NCI-H2029 (cell line): ENCODE measurements at regions not wholly inside any gene's neighbourhood (a gene's known extent, or its start where the extent isn't known, plus 50 kb on each side); places are given as distances from the start of the nearest gene placed in this dataset.
"Not testable (repeated sequence)": the region's sequence is repeated elsewhere in the genome, so short reads cannot be mapped to it uniquely, and the experiment has no call there.

Experiments used
- DNase-seq: peaks from one replicate; lab custom pipeline; 2025; lab: John Stamatoyannopoulos, UW

DNA sequence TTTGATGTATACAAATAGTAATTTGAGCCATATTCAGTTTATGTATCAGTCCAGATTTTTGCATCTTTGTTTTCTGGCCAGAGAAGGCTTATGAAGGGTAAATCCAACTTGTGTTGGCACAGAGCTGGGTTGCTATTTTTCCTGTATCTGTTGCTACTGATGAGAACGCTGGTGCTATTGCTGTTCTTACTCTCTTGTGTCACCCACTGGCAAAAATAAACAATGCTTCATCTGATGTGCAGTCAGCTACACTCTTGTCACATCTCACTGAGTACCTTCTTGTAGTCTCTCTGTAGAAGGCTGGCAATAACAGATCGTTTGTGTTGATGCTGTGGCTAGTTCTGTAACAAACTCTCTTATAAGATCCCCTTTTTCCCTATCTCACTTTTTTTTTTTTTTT is 323.4 kb downstream of the CDH19 start:
- no peak for DNase-seq

- DNase-seq, result no peak
Observed at GRCh38 chr18:66271962-66272361, 331.9 kb downstream of the CDH19 start.

DNA sequence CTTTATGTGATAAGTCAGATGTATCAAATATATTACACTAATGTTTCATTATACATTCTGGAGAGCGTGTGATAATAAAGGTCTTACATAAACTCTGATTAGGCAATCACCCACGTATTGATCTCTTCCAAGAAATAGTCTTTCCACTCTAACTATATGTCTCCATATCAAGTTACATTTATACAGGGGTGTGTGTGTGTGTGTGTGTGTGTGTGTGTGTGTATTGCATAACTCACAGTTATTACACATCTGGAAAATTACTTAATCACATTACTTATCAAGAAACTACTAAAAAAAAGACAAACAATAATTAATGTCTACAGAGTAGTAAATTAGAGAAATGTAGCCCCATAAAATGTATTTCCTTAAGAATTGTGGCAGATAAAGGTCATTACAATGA is 339.8 kb downstream of the CDH19 start:
- DNase-seq, result no peak

- no peak for DNase-seq
Observed at GRCh38 chr18:66254121-66254520, 349.8 kb downstream of the CDH19 start.

DNA sequence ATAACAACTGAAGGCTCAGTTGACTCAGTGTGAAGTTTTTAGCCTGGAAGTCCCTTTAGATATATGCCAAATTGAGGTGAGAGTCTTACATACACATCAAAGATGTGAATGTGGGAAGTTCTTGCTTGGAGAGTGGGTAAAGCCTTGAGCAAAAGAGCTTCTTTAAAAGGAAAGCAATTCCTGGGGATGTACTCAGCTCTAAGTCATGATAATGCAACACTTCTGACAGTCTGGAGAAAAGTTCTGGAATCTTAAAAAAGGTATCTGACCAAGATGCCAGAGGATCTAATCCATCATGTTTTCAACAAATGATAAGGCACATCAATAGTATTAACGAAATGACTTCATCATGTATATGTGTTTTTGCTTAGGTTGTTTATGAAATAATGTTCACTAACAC is 351.2 kb downstream of the CDH19 start:
- DNase-seq, result no peak

GRCh38 chr18:66235206-66235605 is 368.7 kb downstream of the CDH19 start:
- DNase-seq, result no peak

- no peak for DNase-seq
Observed at GRCh38 chr18:66226782-66227181, 377.1 kb downstream of the CDH19 start.

DNA sequence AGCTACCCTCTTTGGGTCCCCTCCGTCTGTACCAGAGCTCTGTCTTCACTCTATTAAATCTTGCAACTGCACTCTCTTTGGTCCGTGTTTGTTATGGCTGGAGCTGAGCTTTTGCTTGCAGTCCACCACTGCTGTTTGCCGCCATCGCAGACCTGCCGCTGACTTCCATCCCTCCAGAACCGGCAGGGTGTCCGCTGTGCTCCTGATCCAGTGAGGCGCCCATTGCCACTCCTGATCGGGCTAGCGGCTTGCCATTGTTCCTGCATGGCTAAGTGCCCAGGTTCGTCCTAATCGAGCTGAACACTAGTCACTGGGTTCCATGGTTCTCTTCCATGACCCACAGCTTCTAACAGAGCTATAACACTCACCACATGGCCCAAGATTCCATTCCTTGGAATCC is 380.6 kb downstream of the CDH19 start:
- not testable (repeated sequence) for DNase-seq

GRCh38 chr18:66222174-66222573 is 381.7 kb downstream of the CDH19 start:
- DNase-seq, result no peak

DNA sequence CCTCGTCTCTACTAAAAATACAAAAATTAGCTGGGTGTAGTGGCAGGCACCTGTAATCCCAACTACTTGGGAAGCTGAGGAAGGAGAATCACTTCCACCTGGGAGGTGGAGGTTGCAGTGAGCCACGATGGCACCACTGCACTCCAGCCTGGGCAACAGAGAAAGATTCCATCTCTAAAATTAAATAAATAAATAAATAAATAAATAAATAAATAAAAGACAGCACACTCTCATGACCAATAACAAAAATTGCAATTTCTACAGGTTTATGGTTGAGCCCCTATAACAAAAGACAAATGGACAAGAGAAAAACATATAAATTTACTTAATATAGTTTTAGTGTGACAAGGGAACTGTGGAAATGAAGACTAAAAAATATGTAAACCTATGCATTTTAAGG is 384.1 kb downstream of the CDH19 start:
- no peak for DNase-seq

DNA sequence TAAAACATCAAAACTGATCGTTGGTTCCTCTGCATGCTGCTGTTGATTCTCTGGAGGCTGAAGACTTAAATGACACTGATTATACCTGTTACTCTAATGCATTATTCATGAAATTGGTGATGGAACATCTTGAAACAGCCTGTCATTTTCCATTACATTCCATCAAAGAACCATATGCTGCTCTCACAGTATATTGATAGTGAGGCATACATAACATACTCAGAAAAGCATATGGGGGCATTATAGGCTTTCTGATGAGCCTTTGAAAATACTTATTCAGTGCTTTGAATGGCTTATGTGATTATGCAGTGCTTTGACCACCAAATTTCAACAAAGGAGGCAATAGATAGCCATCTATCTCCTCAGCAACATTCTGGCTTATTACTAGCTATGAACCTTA is 392.1 kb downstream of the CDH19 start:
- no peak for DNase-seq

- no peak for DNase-seq
Observed at GRCh38 chr18:66210875-66211274, 393.0 kb downstream of the CDH19 start.

GRCh38 chr18:66209656-66210055 is 394.2 kb downstream of the CDH19 start:
- DNase-seq, result no peak

- DNase-seq, result no peak
Observed at GRCh38 chr18:66196805-66197204, 407.1 kb downstream of the CDH19 start.

DNA sequence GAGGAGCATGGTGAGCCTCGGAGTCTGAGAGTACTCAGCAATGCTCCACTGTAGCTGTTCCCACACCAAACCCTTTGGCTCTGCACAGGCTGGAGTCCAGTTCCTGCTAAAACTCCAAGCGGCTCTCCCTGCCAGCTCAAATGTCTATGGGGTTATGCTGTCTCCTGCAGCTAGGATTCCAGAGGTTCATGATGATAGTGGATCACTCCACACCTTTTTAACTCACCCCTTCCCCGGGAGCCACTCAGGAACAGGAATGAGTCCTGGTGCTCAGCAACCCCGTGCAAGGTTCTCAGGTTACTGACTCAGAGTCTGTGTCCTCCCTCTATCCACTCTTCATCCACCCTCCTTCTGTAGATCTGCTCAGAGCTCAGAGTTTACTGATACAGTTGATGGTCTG is 410.0 kb downstream of the CDH19 start:
- DNase-seq, result no peak

DNA sequence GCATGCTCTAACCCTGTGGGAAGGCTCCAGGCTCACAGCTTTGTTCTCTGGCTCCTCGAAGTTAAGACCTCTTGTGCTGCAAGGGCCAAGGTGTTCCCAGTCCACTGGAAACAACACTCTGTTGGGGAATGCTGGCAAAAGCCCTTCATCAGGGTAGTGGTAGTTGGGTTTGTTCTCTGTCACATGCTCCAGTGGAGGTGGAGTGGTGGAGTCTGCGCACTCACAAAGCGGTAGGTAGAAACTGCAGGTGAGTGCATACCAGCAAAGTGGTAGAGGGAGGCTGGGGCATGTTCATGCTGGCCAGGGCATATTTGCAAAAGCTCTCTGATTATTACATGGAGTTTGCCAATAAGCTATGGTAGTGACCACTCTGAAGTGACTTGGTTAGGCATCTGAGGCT is 410.5 kb downstream of the CDH19 start:
- no peak for DNase-seq

GRCh38 chr18:66168685-66169235 is 417.9 kb downstream of the CDH7 start:
- peak; percentile 49 for DNase-seq

DNA sequence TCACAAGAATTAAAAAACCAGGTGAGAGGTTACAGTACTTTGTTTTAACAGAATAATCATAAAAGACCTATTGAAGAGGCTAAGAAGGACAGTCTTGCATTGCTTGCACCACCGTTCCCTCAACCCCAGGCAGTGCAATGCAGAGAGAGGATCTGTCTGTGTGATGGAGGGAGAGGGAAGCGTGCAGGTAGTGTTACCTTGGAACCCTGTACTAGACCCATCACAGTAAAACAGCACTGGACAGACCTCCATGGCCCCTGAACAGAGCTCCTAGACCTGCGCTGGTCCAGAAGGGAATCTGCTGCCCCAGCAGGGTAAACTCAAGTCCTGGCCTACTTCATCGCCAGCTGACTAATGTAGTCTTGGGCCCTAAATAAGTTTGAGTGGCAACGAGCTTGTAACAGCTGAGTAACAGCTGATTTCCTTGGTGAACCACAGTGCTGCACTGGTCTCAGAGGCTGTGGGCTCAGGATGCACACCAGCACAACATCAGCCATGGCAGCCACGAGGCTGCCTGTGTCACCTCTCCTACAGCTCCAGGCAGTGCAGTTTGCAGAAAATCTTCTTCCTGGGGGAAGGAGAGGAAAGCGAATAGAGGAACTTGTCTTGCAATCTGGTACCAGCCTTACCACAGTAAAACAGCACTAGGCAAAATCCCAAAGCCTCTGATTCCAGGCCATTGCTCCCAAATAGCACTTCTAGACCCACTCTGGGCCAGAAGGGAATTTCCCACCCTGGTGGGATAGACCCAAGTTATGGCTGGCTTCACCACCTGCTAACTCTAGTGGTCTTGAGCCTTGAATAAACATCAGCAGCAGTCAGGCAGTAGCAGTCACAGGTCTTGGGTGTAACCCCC is 417.2 kb downstream of the CDH7 start:
- no peak for DNase-seq

DNA sequence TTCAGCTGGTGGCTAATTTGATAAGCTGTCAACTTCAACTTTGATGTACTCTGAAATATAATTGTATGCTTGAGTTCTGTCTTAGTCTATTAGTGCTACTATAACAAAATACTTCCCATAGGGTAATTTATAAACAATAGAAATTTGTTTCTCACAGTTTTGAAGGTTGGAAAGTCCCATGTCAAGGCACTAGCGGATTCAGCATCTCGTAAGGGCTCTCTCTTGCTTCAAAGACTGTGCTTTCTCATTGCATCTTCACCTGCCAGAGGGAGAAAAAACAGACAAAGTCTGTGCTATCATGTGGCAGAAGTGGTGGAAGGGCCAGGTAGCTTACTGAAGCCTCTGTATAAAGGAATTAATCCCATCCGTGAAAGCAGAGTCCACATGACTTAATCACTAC is 409.2 kb downstream of the CDH7 start:
- no peak for DNase-seq

DNA sequence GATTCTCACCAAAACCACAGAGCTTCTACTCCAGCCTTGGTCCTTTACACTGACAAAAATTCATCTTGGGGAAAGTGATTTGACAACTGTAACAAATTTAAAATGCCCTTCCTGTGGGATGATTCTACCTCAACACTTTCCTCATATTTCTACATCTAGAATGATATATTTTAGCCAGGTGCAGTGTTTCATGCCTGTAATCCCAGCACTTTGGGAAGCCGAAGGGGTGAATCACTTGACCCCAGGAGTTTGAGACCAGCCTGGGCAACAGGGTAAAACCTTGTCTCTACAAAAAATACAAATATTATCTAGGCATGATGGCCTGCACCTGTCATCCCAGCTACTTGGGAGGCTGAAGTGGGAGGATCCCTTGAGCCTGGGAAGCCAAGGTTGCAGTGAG is 408.6 kb downstream of the CDH7 start:
- no peak for DNase-seq

DNA sequence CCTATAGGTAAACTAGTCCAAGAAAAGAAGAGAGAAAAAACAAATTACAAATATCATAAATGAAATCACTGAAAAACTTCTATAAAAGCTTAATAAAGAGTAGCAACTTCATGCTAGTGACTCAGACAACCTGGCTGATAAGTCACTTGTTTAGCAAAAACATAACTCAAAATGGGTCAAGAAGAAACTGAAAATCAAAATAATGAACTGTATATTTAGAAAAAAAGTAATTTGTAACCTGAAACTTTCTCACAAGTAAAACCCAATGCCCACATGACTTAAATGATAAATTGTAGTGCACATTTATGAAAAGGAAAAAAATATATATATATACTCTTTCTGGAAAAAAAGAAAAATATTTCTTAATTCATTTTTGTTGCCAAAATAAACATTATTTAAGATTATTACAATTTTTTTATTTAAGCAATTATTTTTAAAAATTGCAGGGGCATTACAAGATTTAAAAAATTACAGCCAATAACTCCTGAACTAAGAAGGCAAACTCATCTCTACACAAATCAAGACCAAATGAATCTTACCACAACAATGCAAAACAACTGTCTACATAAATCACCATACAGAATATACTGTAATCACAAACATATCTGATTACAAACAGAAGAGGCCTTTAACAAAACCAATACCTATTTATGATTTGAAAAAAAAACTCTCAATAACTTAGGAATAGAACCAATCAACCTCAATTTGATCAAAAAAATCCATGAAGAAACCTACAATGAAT is 406.3 kb downstream of the CDH7 start:
- DNase-seq, result no peak

DNA sequence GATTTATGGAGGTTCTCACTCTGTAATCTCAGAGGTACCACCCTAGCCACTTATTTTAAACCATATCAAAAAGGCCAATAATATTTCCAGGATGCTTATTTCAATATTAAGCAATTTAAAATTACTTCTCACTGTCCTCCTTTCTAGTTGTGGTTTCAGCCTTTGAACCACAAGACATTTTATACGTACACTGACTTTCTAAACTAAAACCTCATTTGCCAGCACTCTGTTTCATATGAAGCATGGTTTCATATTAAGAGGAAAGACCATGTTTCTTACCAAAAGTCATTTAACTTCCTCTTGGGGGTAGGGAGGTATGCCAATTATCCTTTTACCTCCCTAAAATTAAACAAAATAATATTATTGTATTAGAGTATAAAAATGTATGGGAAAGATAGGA is 399.8 kb downstream of the CDH7 start:
- no peak for DNase-seq

GRCh38 chr18:66143029-66143428 is 392.2 kb downstream of the CDH7 start:
- DNase-seq, result no peak
